Caki2 (cell line): ENCODE measurements at regions not wholly inside any gene's neighbourhood (a gene's known extent, or its start where the extent isn't known, plus 50 kb on each side); places are given as distances from the start of the nearest gene placed in this dataset.

Experiments
- DNase-seq: peaks from one replicate; pipeline ENCODE4 v3.0.0-alpha.2; 2015; ENCODE audit warnings: low read depth
- in situ Hi-C: cut with HindIII; loops from 2 replicates; pipeline ENCODE4 v1.10.0; 2016; ENCODE audit warnings: low sequenced_read_pairs, low pct_unique_long_range_greater_than_20kb, mixed read lengths

GRCh38 chr6:156391977-156392376 is 385.2 kb upstream of the ARID1B start:
- DNase-seq, result no peak
- in situ Hi-C loops, result no loop called here

- DNase-seq, result no peak
- in situ Hi-C loops, result no loop called here
Measured at GRCh38 chr6:156391061-156391672, 386.0 kb upstream of the ARID1B start.

GRCh38 chr6:156390621-156391020 is 386.6 kb upstream of the ARID1B start:
- in situ Hi-C loops, result no loop called here
- DNase-seq, result no peak

- no peak for DNase-seq
- in situ Hi-C loops, result no loop called here
Measured at GRCh38 chr6:156389296-156389695, 387.9 kb upstream of the ARID1B start.

- in situ Hi-C loops, result no loop called here
- no peak for DNase-seq
Measured at GRCh38 chr6:156387472-156387871, 389.7 kb upstream of the ARID1B start.

GRCh38 chr6:156383059-156383458 is 394.1 kb upstream of the ARID1B start:
- in situ Hi-C loops, result no loop called here
- no peak for DNase-seq

GRCh38 chr6:156379392-156380289 is 397.5 kb upstream of the ARID1B start:
- DNase-seq, result no peak
- in situ Hi-C loops, result no loop called here

GRCh38 chr6:156378853-156379252 is 398.3 kb upstream of the ARID1B start:
- in situ Hi-C loops, result no loop called here
- no peak for DNase-seq

GRCh38 chr6:156376091-156376490 is 401.1 kb upstream of the ARID1B start:
- in situ Hi-C loops, result no loop called here
- no peak for DNase-seq

- in situ Hi-C loops, result no loop called here
- DNase-seq, result no peak
Measured at GRCh38 chr6:156359912-156360311, 417.3 kb upstream of the ARID1B start.

GRCh38 chr6:156352861-156353260 is 424.3 kb upstream of the ARID1B start:
- in situ Hi-C loops, result no loop called here
- DNase-seq, result no peak

- in situ Hi-C loops, result no loop called here
Measured at GRCh38 chr6:156351346-156351966, 425.7 kb upstream of the ARID1B start.

GRCh38 chr6:156350337-156350736 is 426.8 kb upstream of the ARID1B start:
- DNase-seq, result no peak
- in situ Hi-C loops, result no loop called here

More at GRCh38 chr6:156351346-156351966, 425.7 kb upstream of the ARID1B start:
- no peak for DNase-seq

- DNase-seq, result no peak
- in situ Hi-C loops, result no loop called here
Measured at GRCh38 chr6:156348849-156349248, 428.3 kb upstream of the ARID1B start.

GRCh38 chr6:156348424-156348823 is 428.8 kb upstream of the ARID1B start:
- in situ Hi-C loops, result no loop called here

GRCh38 chr6:156347656-156348055 is 429.5 kb upstream of the ARID1B start:
- DNase-seq, result no peak
- in situ Hi-C loops, result no loop called here

More at GRCh38 chr6:156348424-156348823, 428.8 kb upstream of the ARID1B start:
- DNase-seq, result no peak

- in situ Hi-C loops, result no loop called here
- DNase-seq, result no peak
Measured at GRCh38 chr6:156347246-156347645, 429.9 kb upstream of the ARID1B start.

GRCh38 chr6:156345700-156346099 is 431.5 kb upstream of the ARID1B start:
- in situ Hi-C loops, result no loop called here
- DNase-seq, result no peak

GRCh38 chr6:156344491-156344890 is 432.7 kb upstream of the ARID1B start:
- in situ Hi-C loops, result no loop called here
- DNase-seq, result no peak
